ENCODE measurements at regions not wholly inside any gene's neighbourhood (a gene's known extent, or its start where the extent isn't known, plus 50 kb on each side); places are given as distances from the start of the nearest gene placed in this dataset.

GRCh38 chr4:180596888-180597483, 1646.2 kb upstream of the TENM3 start:
- H3K4me3 ChIP-seq (ENCODE audit: low read depth, low read length) = no peak overlapping the region
- no peak for DNase-seq (ENCODE audit: low read depth)
- TF ChIP-seq CTCF (IDR thresholded peaks at IDR 0.05; ENCODE audit: insufficient read depth, low read length) = no peak

GRCh38 chr4:180598281-180598680, 1644.9 kb upstream of the TENM3 start:
- H3K4me3 ChIP-seq (ENCODE audit: low read depth, low read length) = no peak overlapping the region
- no peak for TF ChIP-seq CTCF (IDR thresholded peaks at IDR 0.05; ENCODE audit: insufficient read depth, low read length)
- no peak for DNase-seq (ENCODE audit: low read depth)

- no peak overlapping the region for H3K4me3 ChIP-seq (ENCODE audit: low read depth, low read length)
- TF ChIP-seq CTCF (IDR thresholded peaks at IDR 0.05; ENCODE audit: insufficient read depth, low read length) = no peak
- DNase-seq (ENCODE audit: low read depth) = no peak
Observed at GRCh38 chr4:180603791-180604190, 1639.4 kb upstream of the TENM3 start.

- no peak for DNase-seq (ENCODE audit: low read depth)
- no peak for TF ChIP-seq CTCF (IDR thresholded peaks at IDR 0.05; ENCODE audit: insufficient read depth, low read length)
- no peak overlapping the region for H3K4me3 ChIP-seq (ENCODE audit: low read depth, low read length)
Observed at GRCh38 chr4:180610324-180610723, 1632.9 kb upstream of the TENM3 start.

GRCh38 chr4:180615746-180616145, 1627.5 kb upstream of the TENM3 start:
- no peak for DNase-seq (ENCODE audit: low read depth)
- no peak for TF ChIP-seq CTCF (IDR thresholded peaks at IDR 0.05; ENCODE audit: insufficient read depth, low read length)
- H3K4me3 ChIP-seq (ENCODE audit: low read depth, low read length) = no peak overlapping the region

GRCh38 chr4:180617196-180617595, 1626.0 kb upstream of the TENM3 start:
- DNase-seq (ENCODE audit: low read depth) = no peak
- no peak for TF ChIP-seq CTCF (IDR thresholded peaks at IDR 0.05; ENCODE audit: insufficient read depth, low read length)

GRCh38 chr4:180618396-180618795, 1624.8 kb upstream of the TENM3 start:
- TF ChIP-seq CTCF (IDR thresholded peaks at IDR 0.05; ENCODE audit: insufficient read depth, low read length) = no peak
- no peak overlapping the region for H3K4me3 ChIP-seq (ENCODE audit: low read depth, low read length)
- DNase-seq (ENCODE audit: low read depth) = no peak

More at GRCh38 chr4:180617196-180617595, 1626.0 kb upstream of the TENM3 start:
- H3K4me3 ChIP-seq (ENCODE audit: low read depth, low read length) = no peak overlapping the region
